HG02798 (cell line): ENCODE measurements at regions not wholly inside any gene's neighbourhood (a gene's known extent, or its start where the extent isn't known, plus 50 kb on each side); places are given as distances from the start of the nearest gene placed in this dataset.
"Not testable (repeated sequence)": the region's sequence is repeated elsewhere in the genome, so short reads cannot be mapped to it uniquely, and the experiment has no call there.

Experiments
- ATAC-seq: cut with Tn5 transposase; IDR thresholded peaks from one replicate; pipeline ENCODE4 v1.9.1; 2021; ENCODE audit warnings: mild to moderate bottlenecking; ENCODE audit not compliant: unreplicated experiment, poor library complexity

DNA sequence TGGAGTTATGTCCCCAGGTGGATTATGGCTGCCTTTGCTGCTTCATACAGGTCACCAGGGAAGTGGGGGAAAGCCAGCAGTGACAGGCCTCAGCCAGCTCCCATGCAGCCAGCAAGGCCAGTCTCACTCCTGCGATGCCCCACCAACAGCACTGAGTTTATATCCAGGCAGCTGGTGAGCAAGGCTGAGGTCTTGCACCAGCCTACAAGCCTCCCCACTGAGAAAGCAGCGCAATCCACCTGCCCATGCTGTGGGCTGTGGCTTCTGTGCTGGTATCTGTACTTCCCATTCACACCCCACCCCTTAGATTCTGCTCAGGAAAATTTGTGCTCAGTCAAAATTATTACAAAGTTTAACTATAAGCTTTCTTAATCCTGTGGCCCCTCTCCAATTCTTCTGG is 153.5 kb downstream of the HHIP start:
- no peak for ATAC-seq

DNA sequence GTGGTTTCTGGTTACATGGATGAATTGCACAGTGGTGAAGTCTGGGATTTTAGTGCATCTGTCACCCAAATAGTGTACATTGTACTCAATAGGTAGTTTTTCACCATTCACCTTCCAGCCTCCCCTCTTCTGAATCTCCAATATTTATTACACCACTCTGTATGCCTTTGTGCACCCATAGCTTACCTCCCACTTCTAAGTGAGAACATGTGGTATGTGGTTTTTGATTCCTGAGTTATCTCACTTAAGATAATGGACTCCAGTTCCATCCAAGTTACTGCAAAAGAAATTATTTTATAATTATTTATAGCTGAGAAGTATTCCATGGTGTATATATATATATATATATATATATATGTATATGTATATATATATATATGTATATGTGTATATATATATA is 155.8 kb downstream of the HHIP start:
- no peak for ATAC-seq

DNA sequence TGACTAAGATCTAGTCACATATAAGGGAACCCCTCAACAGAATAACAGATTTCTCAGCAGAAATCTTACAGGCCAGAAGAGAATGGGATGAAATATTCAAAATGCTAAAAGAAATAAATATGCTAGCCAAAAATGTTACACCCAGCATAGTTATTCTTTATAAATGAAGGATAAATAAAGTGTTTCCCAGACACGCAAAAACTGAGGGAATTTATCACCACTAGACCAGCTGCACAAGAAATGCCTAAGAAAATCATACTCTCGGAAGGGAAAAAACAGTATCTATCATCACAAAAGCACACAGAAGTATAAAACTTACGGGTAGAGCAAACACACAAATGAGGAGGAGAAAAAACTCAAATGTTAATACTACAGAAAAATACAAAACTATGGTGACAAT is 162.1 kb downstream of the HHIP start:
- ATAC-seq: no peak

DNA sequence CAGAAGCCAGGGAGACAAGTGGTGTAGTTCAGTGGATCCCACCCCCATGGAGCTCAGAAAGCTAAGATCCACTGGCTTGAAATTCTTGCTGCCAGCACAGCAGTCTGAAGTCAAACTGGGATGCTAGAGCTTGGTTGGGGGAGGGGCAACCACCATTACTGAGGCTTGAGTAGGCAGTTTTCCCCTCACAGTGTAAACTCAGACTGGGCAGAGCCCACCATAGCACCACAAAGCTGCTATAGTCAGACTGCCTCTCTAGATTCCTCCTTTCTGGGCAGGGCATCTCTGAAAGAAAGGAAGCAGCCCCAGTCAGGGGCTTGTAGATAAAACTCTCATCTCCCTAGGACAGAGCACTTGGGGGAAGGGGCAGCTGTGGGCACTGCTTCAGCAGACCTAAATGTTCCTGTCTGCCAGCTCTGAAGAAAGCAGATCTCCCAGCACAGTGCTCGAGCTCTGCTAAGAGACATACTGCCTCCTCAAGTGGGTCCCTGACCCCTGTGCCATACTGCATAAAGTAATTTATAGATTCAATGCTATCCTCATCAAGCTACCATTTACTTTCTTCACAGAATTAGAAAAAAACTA is 163.2 kb downstream of the HHIP start:
- no peak for ATAC-seq

- ATAC-seq: no peak
Observed at GRCh38 chr4:144816668-144817067, 170.7 kb downstream of the HHIP start.

GRCh38 chr4:144817081-144817480 is 171.1 kb downstream of the HHIP start:
- ATAC-seq: no peak

- ATAC-seq: no peak
Observed at GRCh38 chr4:144818136-144818535, 172.2 kb downstream of the HHIP start.

- no peak for ATAC-seq
Observed at GRCh38 chr4:144819591-144819990, 173.6 kb downstream of the HHIP start.

DNA sequence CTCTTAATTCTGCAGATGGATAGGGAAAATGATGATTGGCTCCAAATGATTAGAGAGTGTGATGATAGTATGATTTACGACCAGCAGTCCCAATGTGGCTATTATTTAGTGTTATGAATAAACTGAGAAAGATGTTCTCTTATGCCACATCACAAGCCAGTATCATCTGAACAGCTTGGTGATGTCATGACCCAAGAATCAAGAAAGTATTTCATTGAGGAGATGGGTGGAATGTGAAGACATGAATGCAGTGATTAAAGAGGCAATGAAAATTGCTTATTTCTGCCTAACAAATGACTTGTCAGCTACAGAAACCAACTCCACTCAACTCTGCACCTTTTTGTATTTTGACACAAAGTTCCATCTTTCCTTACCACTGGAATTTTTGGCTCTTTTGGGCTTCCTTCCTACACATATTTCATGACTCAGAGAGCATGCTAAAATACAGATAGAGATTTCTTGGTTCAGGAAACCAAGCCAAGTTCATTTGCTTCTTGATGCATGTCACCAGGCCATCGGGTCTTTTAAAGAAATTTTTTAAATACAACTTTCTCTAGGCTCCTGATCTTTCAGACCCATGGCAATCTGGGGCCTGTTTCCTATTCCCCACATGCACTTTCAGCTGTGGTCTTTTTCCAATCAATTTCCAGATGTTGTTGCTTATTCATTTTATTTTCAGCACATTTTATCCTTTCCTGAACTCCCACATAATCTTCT is 174.2 kb downstream of the HHIP start:
- ATAC-seq: no peak

GRCh38 chr4:144820728-144821085 is 174.8 kb downstream of the HHIP start:
- ATAC-seq: no peak

- no peak for ATAC-seq
Observed at GRCh38 chr4:144831971-144832370, 186.0 kb downstream of the HHIP start.

GRCh38 chr4:144845411-144845810 is 199.5 kb downstream of the HHIP start:
- no peak for ATAC-seq

GRCh38 chr4:144851948-144852347 is 206.0 kb downstream of the HHIP start:
- ATAC-seq: no peak

GRCh38 chr4:144861471-144861870 is 215.5 kb downstream of the HHIP start:
- ATAC-seq: no peak

DNA sequence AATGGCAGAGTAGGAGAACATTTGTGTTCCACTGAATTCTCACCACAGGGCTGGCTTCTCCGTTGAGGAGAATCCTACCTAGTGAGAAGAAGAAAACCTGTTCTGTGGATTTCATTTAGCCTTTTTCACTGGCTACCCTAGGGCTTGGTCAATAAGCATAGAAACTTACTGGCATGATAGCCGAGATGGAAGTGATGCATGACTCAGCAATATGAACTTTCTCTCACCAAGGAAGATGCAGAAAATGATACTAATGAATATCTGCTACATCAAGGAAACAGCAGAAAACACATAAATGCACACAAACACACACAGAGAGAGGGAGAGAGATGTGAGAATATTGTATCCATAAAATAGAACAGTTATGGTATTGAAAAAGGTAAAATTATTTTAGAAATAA is 216.3 kb downstream of the HHIP start:
- ATAC-seq: no peak

DNA sequence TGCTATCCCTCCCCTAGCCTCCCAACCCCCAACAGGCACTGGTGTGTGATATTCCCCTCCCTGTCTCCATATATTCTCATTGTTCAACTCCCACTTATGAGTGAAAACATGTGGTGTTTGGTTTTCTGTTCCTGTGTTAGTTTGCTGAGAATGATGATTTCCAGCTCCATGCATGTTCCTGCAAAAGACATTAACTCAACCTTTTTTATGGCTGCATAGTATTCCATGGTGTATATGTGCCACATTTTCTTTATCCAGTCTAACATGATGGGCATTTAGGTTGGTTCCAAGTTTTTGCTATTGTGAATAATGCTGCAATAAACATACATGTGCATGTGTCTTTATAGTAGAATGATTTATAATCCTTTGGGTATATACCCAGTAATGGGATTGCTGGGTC is 218.9 kb downstream of the HHIP start:
- not testable (repeated sequence) for ATAC-seq

GRCh38 chr4:144868309-144868708 is 222.4 kb downstream of the HHIP start:
- ATAC-seq: no peak

DNA sequence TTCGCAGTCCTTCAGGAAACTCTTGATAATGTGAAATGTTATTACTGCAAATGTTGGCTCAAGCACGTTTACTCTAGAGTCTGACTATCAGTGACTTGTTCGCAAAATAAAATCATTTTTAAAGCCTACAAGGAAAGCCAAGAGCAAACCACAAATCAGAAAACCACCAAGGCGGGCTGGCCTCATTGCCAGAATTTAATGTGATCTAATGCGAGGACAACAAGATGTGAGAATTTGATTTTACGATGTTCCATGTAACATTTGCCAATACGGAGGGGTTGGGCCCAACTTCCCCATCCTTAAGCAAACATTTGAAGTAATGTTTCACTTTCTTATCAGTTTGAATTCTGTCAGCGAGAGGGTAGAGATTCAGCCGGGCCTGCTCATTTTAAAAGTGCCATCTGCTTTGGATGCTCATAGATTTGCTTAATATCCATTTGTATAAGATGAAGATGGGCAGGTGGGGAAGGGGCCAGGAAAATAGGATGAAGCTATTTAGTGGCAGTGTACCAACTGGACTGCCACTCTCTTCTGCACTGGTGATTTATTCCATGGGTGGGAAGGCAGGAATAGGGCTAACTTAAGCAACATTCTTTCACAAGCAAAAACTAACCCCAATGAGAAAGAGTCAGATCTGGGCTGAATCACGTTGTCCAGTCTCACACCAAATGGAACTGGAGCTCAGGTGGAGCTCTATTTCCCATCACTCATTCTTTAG is 225.3 kb downstream of the ANAPC10 start:
- ATAC-seq: no peak

- no peak for ATAC-seq
Observed at GRCh38 chr4:144873226-144873990, 224.6 kb downstream of the ANAPC10 start.

DNA sequence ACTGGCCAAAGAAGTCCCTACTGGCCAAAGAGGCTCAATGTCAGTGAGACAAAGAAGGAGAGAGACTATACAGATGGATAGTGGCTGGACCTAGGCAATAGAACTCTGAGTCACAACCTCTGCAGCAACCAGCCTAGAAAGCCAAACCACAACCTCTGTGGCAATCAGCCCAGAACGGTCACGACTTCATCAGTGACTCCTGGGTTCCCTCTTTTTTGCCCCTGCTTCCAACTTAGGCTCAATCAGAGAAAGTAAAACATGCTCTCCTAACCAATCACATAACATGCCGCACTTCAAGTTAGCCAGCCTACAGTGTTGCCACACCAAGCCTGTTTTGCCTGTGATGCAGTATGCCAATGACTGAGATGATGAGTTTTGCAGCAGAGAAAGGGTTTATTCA is 203.4 kb downstream of the ANAPC10 start:
- ATAC-seq: no peak

- no peak for ATAC-seq
Observed at GRCh38 chr4:144899393-144899792, 198.6 kb downstream of the ANAPC10 start.
